Nephron (organoid): ENCODE measurements at regions not wholly inside any gene's neighbourhood (a gene's known extent, or its start where the extent isn't known, plus 50 kb on each side); places are given as distances from the start of the nearest gene placed in this dataset.
"Not testable (repeated sequence)": the region's sequence is repeated elsewhere in the genome, so short reads cannot be mapped to it uniquely, and the experiment has no call there.

Experiments
- H3K27ac Mint-ChIP-seq, 3 experiments: 2 replicates each; pipeline ENCODE4 v1.8.0; 2020; ENCODE audit warnings: mixed read lengths in 3 of 3, mild to moderate bottlenecking in 2 of 3, moderate library complexity in 1 of 3
- H3K27me3 Mint-ChIP-seq: 2 replicates; pipeline ENCODE4 v1.8.0; 2021; ENCODE audit warnings: low read depth, mild to moderate bottlenecking, moderate library complexity, mixed read lengths
- H3K36me3 Mint-ChIP-seq: 2 replicates; pipeline ENCODE4 v1.8.0; 2020; ENCODE audit warnings: low read depth, mixed read lengths
- H3K4me1 Mint-ChIP-seq: 2 replicates; pipeline ENCODE4 v1.8.0; 2020; ENCODE audit warnings: mixed read lengths
- H3K4me3 Mint-ChIP-seq, 3 experiments: 2 replicates each; pipeline ENCODE4 v1.8.0; 2020; ENCODE audit warnings: mild to moderate bottlenecking in 3 of 3, mixed read lengths in 3 of 3, moderate library complexity in 2 of 3
- H3K9me3 Mint-ChIP-seq: 2 replicates; pipeline ENCODE4 v1.8.0; 2020; ENCODE audit warnings: mixed read lengths
- CTCF ChIP-seq, 3 experiments: fragments of 200-600 bp; sonication (generic); IDR thresholded peaks; one replicate each; pipeline ENCODE4 v1.5.0; 2021; ENCODE audit warnings: antibody characterized with exemption in 3 of 3; ENCODE audit not compliant: unreplicated experiment in 3 of 3

GRCh38 chr14:38053666-38054065, 154.0 kb upstream of the SSTR1 start:
- H3K4me3 Mint-ChIP-seq: no peak overlapping the region
- peak overlapping the region in 1 of 3 experiments; percentile 54 for H3K27ac Mint-ChIP-seq
- H3K36me3 Mint-ChIP-seq: no peaks in the 10 kb centered on the region
- peaks cover 7% of the 10 kb centered on the region for H3K9me3 Mint-ChIP-seq
- no peaks in the 10 kb centered on the region for H3K27me3 Mint-ChIP-seq
- H3K4me1 Mint-ChIP-seq: no peaks in the 10 kb centered on the region
- TF ChIP-seq CTCF (IDR thresholded peaks at IDR 0.05; ENCODE audit: unreplicated experiment in 3 of 3): no peak

- no peak overlapping the region for H3K27ac Mint-ChIP-seq
- no peaks in the 10 kb centered on the region for H3K27me3 Mint-ChIP-seq
- no peak overlapping the region for H3K4me3 Mint-ChIP-seq
- TF ChIP-seq CTCF (IDR thresholded peaks at IDR 0.05; ENCODE audit: unreplicated experiment in 3 of 3): no peak
- peaks cover 7% of the 10 kb centered on the region for H3K9me3 Mint-ChIP-seq
- no peaks in the 10 kb centered on the region for H3K36me3 Mint-ChIP-seq
- no peaks in the 10 kb centered on the region for H3K4me1 Mint-ChIP-seq
Measured at GRCh38 chr14:38056270-38056669, 151.4 kb upstream of the SSTR1 start.

GRCh38 chr14:38062223-38062622, 145.5 kb upstream of the SSTR1 start:
- not testable (repeated sequence) for H3K4me3 Mint-ChIP-seq, H3K27ac Mint-ChIP-seq, H3K36me3 Mint-ChIP-seq, H3K27me3 Mint-ChIP-seq
- Mint-ChIP-seq H3K9me3 (peaks cover 19% of the 10 kb centered on the region), H3K4me1 (peaks cover 11% of the 10 kb centered on the region)

GRCh38 chr14:38063711-38064320, 143.9 kb upstream of the SSTR1 start:
- Mint-ChIP-seq H3K27ac (peak overlapping the region in 2 of 3 experiments; percentile 96 to 99), H3K9me3 (peaks cover 19% of the 10 kb centered on the region), H3K4me3 (no peak overlapping the region), H3K4me1 (peaks cover 11% of the 10 kb centered on the region), H3K27me3 (no peaks in the 10 kb centered on the region), H3K36me3 (no peaks in the 10 kb centered on the region)
- no peak for TF ChIP-seq CTCF (IDR thresholded peaks at IDR 0.05; ENCODE audit: unreplicated experiment in 3 of 3)

GRCh38 chr14:38065106-38065762, 142.5 kb upstream of the SSTR1 start:
- H3K4me3 Mint-ChIP-seq: no peak overlapping the region
- no peak for TF ChIP-seq CTCF (IDR thresholded peaks at IDR 0.05; ENCODE audit: unreplicated experiment in 3 of 3)
- H3K4me1 Mint-ChIP-seq: peaks cover 11% of the 10 kb centered on the region
- H3K9me3 Mint-ChIP-seq: peaks cover 12% of the 10 kb centered on the region
- no peaks in the 10 kb centered on the region for H3K36me3 Mint-ChIP-seq
- H3K27me3 Mint-ChIP-seq: no peaks in the 10 kb centered on the region
- H3K27ac Mint-ChIP-seq: peak overlapping the region in 1 of 3 experiments; percentile 4

GRCh38 chr14:38070061-38070588, 137.6 kb upstream of the SSTR1 start:
- no peak overlapping the region for H3K4me3 Mint-ChIP-seq
- no peaks in the 10 kb centered on the region for H3K27me3 Mint-ChIP-seq
- peaks cover 5% of the 10 kb centered on the region for H3K4me1 Mint-ChIP-seq
- no peaks in the 10 kb centered on the region for H3K36me3 Mint-ChIP-seq
- H3K27ac Mint-ChIP-seq: no peak overlapping the region
- no peak for TF ChIP-seq CTCF (IDR thresholded peaks at IDR 0.05; ENCODE audit: unreplicated experiment in 3 of 3)
- H3K9me3 Mint-ChIP-seq: no peaks in the 10 kb centered on the region
